Chondrocyte (in vitro differentiated cells): ENCODE measurements at regions not wholly inside any gene's neighbourhood (a gene's known extent, or its start where the extent isn't known, plus 50 kb on each side); places are given as distances from the start of the nearest gene placed in this dataset.

Source experiments
- DNase-seq: peaks from one replicate; pipeline ENCODE4 v3.0.0; 2021; ENCODE audit warnings: mixed read lengths, low spot score
- H3K27ac Mint-ChIP-seq: one replicate; pipeline ENCODE4 v1.8.0; 2021; ENCODE audit warnings: mild to moderate bottlenecking, moderate library complexity, mixed read lengths; ENCODE audit not compliant: unreplicated experiment
- H3K27me3 Mint-ChIP-seq: 2 replicates; pipeline ENCODE4 v1.8.0; 2021; ENCODE audit warnings: low read depth, mixed read lengths
- H3K36me3 Mint-ChIP-seq: 2 replicates; pipeline ENCODE4 v1.8.0; 2021; ENCODE audit warnings: low read depth, mixed read lengths
- H3K4me1 Mint-ChIP-seq: 2 replicates; pipeline ENCODE4 v1.8.0; 2021; ENCODE audit warnings: low read depth, mild to moderate bottlenecking, mixed read lengths
- H3K4me3 Mint-ChIP-seq: one replicate; pipeline ENCODE4 v1.8.0; 2021; ENCODE audit warnings: mild to moderate bottlenecking, moderate library complexity, mixed read lengths; ENCODE audit not compliant: unreplicated experiment
- H3K9me3 Mint-ChIP-seq: 2 replicates; pipeline ENCODE4 v1.8.0; 2021; ENCODE audit warnings: low read depth, mixed read lengths
- TF ChIP-seq, protein P1 (sequence below): fragments of 200-600 bp; sonication (generic); IDR thresholded peaks from 2 replicates; pipeline ENCODE4 v1.5.0; 2021; ENCODE audit warnings: antibody characterized with exemption, mild to moderate bottlenecking, moderate library complexity

DNA sequence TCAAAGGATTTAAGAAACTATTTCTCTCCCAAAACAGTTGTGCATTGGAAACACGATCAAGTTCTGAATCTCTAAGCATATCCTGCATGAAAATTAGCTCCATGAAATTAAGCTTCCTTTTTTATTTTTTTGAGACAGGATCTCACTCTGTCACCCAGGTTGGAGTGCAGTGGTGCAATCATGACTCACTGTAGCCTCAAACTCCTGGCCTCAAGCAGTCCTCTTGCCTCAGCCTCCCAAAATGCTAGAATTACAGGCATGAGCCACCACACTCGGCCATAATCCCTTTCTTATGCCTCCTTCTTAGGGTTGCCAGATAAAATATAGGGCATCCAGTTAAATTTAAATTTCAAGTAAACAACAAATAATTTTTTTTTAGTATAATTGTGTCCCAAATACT, 124.4 kb downstream of the ARL4C start:
- TF ChIP-seq, protein P1, sequence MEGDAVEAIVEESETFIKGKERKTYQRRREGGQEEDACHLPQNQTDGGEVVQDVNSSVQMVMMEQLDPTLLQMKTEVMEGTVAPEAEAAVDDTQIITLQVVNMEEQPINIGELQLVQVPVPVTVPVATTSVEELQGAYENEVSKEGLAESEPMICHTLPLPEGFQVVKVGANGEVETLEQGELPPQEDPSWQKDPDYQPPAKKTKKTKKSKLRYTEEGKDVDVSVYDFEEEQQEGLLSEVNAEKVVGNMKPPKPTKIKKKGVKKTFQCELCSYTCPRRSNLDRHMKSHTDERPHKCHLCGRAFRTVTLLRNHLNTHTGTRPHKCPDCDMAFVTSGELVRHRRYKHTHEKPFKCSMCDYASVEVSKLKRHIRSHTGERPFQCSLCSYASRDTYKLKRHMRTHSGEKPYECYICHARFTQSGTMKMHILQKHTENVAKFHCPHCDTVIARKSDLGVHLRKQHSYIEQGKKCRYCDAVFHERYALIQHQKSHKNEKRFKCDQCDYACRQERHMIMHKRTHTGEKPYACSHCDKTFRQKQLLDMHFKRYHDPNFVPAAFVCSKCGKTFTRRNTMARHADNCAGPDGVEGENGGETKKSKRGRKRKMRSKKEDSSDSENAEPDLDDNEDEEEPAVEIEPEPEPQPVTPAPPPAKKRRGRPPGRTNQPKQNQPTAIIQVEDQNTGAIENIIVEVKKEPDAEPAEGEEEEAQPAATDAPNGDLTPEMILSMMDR = no peak
- no peak for DNase-seq
- Mint-ChIP-seq H3K4me3 (no peak overlapping the region), H3K27me3 (no peaks in the 10 kb centered on the region), H3K4me1 (peaks cover 39% of the 10 kb centered on the region), H3K27ac (no peak overlapping the region), H3K36me3 (no peaks in the 10 kb centered on the region), H3K9me3 (no peaks in the 10 kb centered on the region)

DNA sequence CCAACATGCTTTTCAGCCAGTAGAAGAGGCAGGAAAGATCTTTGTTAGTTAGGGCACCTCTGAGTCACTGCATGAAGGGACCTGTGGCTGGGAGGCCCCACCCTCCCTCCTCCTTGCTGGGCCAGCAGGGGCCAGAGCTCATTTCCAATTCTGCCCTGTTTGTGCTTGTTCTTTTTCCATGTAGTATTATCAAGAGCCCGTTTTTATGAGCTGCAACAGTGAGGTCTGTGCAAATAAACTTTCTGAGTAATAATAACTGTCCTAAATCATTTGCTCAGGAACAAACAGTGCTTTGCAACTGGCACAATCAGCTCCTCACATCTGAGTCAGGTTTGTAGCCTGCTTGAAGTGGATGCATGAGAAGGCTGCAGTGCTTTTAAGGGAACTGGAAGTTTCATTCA, 128.0 kb downstream of the ARL4C start:
- Mint-ChIP-seq H3K4me1 (peaks cover 21% of the 10 kb centered on the region), H3K27ac (no peak overlapping the region), H3K9me3 (no peaks in the 10 kb centered on the region), H3K36me3 (no peaks in the 10 kb centered on the region), H3K27me3 (no peaks in the 10 kb centered on the region), H3K4me3 (no peak overlapping the region)
- no peak for DNase-seq
- TF ChIP-seq, protein P1 = no peak

DNA sequence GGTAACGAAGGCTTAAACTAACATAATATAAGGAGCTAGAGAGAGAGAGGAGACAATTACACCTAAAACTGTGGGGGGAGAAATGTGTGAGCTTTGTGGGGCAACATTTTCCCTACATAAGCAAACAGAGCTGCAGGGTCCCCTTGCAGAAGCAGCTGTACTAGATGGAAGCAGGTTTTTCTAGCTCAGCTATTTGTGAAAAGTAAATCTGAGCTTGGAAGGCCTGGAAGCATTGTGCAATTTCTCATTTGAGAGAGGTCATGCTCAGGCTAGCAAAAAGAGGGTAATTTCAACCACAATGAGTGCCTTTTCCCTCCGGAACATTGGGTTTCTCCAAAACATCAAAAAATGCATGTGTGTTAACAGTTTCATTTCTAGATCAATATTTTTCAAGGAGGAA, 130.0 kb downstream of the ARL4C start:
- H3K4me1 Mint-ChIP-seq = peaks cover 34% of the 10 kb centered on the region
- no peaks in the 10 kb centered on the region for H3K36me3 Mint-ChIP-seq
- TF ChIP-seq, protein P1 = no peak
- DNase-seq = no peak
- H3K4me3 Mint-ChIP-seq = no peak overlapping the region
- no peaks in the 10 kb centered on the region for H3K9me3 Mint-ChIP-seq
- no peak overlapping the region for H3K27ac Mint-ChIP-seq
- H3K27me3 Mint-ChIP-seq = no peaks in the 10 kb centered on the region

DNA sequence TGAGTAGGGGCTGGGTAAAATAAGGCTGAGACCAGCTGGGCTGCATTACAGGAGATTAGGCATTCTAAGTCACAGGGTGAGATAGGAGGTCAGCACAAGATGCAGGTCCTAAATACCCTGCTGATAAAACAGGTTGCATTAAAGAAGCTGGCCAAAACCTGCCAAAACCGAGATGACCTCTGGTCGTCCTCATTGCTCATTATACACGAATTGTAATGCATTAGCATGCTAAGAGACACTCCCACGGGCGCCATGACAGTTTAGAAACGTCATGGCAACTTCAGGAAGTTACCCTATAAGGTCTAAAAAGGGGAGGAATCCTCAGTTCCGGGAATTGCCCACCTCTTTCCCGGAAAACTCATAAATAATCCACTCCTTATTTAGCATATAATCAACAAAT, 132.2 kb downstream of the ARL4C start:
- no peak for DNase-seq
- Mint-ChIP-seq H3K4me3 (no peak overlapping the region), H3K27ac (no peak overlapping the region), H3K36me3 (no peaks in the 10 kb centered on the region), H3K9me3 (no peaks in the 10 kb centered on the region), H3K4me1 (peaks cover 46% of the 10 kb centered on the region), H3K27me3 (no peaks in the 10 kb centered on the region)
- TF ChIP-seq, protein P1 = no peak

DNA sequence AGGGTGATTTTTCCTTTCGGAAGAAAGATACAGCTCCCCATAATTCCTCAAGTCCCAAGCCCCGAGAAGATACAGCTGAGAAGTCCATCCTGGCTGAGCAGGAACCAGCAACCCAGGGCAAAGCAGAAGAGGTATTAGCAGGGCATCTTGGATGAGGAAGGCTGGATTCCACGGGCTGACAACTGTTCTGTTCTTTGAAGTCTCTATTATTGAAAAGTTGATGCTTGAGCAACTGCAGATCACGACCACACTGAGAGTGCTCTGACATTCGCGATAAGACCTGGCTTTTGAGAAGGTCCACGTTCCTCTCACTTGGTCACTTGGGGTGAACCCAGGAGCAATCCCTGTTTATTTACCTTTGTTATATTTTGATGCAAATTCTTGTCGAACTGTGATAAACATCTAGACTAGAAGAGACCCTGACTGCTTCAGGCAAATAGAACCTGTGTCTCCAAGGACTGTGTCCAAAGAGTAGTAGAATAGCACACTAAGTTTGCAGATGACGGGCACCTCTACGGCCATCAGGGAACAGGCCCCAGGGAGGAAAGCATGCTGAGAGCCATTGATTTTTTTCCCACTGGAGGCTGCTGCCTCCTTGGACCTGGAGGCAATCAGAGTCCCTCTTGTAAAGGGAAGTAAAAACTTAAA, 133.1 kb downstream of the ARL4C start:
- H3K9me3 Mint-ChIP-seq = peaks cover 8% of the 10 kb centered on the region
- no peak for DNase-seq
- H3K27ac Mint-ChIP-seq = no peak overlapping the region
- H3K36me3 Mint-ChIP-seq = peaks cover 4% of the 10 kb centered on the region
- H3K4me3 Mint-ChIP-seq = no peak overlapping the region
- TF ChIP-seq, protein P1 = no peak
- no peaks in the 10 kb centered on the region for H3K27me3 Mint-ChIP-seq
- H3K4me1 Mint-ChIP-seq = peaks cover 38% of the 10 kb centered on the region
